Suppressor macrophage (primary cell): ENCODE measurements at regions not wholly inside any gene's neighbourhood (a gene's known extent, or its start where the extent isn't known, plus 50 kb on each side); places are given as distances from the start of the nearest gene placed in this dataset.

Source experiments
- DNase-seq, 4 experiments: peaks; one replicate each; pipeline ENCODE4 v3.0.0-alpha.2; 2020 to 2022

DNA sequence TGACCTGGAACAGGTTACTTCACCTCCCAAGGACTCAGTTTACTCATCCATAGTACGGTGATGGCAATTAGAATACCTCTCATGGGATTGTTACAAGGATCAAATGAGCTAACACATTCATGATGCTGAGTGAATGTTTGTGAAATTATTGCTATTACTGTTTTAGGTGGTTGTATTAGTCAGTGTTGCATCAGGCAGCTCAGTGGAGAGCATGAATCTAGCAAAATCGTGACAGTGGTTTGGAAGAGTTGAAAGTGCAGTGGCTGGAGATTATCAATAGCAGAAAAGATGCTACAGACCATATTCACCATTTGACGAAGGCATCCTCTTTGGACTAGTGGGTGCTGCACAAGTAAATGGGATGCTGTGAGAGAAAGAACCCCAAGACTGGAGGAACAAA, 50.4 kb upstream of the CTNNBL1 start:
- no peak for DNase-seq

DNA sequence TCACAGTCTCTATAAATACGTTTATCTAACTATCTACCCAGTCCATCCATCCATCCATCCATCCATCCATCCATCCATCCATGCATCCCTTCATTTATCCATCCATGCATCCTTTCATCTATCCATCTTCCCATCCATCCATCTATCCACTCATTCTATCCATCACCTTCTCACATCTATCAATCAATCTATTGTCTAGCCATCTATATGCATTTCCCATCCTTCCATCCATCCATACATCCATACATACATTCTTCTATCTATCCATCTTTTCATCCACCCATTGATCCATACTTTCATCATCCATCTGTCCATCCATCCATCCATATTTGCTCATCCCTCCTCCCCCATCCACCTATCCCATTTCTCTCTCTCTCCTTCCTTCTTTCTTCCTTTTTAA, 51.6 kb upstream of the CTNNBL1 start:
- DNase-seq: no peak

DNA sequence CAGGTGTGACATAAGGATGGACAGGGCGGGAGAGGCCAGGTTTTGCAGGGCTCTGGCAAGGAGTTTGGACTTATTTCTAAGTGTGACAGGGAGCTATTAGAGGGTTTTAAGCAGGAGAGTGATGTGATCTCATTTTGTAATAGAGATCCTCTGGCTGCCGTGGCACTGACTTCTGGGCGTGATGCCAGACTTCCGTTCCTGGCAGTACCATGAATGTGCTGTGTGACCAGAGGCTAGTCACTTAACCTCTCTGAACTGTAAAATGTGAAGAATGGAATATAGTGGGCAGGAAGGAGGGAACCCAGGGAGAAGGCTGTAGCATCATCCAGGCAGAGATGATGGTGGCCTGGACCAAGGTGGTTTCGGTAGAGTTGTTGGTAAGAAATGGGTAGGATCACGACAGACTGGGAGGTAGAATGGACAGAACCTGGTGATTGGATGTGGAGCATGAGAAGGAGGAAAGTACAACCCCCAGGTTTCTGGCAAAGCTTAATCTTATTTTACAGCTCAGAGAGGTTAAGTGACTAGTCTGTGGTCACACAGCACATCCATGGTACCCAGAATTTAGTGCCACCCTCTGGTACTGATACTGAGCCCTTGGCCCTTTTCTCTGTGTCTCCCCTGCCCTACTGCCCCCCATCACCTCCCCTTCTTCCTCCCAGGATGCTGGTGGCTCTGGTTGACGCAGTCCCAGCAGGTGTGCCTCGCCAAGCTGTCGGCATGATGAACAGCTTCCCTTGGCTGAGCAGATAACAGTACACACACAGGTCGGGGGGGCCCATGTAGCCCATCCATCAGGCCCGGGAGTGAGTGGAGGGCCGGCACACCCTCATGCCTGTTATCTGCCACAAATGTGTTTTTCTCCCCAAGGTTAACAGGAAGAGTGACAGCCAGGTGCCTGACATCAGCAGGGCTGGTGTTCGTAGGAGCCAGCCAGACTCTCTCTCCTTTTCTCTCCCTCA, 52.9 kb upstream of the CTNNBL1 start:
- no peak for DNase-seq

DNA sequence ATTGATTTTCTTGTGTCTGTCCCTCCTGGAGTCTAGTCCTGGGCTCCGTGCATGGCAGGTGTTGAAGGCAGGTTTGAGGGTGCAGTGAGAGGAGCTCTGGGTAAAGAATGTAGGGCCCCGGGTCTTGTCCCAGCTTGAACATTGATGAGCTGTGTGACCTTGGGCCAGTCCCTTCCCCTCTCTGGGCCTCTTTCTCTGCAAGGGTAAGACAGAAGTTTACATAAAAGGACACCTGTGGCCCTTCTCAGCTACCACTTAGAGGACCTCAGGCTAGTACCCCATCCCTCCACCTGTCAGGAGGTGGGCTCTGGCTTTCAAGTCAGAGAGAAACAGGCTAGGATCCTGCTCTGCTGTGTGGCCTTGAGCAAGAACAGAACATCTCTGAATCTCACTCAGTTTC, 55.3 kb upstream of the CTNNBL1 start:
- DNase-seq: no peak

DNA sequence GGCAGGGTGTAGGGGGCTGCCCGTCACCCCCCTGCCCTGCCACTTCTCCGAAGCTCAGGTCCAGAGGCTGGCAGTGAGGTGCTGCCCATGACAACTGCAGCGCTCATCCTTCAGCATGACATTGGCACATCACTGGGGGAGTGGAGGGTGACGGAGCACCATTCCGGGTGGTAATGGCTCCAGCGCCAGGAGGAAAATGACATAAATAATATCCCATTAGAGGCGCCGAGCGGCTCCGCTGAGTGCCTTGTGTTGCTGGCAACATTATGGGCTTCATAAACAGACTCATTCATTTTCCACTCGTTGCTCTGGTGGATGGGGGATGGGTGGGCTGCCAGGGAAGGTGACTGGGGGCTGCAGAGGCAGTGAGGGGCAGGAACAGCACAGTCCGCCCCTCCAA, 56.9 kb upstream of the CTNNBL1 start:
- no peak for DNase-seq

DNA sequence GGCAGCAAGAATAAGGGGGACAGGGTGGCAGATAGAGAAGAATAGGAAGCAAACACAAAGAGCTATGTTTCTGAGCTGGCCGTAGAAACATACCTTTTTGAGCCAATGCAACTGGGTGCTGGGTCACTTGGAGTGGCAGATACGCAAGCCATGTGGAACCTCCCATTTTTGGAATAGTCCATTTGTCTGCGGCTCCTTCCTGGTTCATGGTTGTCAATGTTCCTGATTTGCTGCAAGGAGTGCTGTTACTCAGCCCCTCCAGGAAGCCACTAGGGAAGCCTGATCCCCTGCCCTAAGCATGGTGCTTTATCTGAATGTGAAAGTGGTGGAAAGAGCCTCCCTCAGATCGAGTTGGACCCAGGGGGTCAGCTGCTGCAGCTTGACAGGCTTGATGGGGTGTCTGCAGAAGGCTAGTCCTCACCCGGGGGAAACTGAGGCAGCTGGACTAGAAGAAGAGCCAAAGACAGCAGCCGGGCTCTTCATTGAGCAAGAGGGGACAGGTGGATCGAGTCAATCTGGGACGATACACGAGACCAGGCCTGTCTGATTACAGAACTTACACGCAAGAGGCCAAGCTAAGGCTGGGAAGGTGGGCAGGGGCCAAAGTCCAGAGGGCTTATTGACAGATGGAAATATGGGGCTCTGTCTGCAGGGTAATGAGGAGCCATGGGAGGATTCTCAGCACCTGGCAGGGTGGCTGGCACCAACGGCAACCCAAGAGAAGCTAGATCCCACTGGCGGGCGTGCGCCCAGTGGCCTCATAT, 57.4 kb upstream of the CTNNBL1 start:
- no peak for DNase-seq

DNA sequence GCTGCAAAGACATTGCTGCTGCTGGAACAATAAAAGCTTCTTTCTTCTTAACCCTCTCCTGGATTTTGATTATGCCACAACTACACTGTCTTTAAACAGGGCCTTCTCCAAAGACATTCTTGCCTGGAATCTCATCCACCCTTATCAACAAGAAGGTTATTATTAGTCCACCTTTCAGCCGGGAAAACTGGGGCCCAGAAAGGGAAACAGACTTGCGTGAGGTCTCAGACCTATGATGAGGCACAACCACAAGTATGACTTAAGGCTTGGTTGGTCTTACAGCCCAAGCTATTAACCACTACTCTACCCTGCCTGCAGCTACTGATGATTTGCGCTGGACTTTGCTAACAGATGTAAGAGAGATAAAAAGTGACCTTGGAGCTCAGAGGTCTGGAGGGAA, 62.8 kb upstream of the CTNNBL1 start:
- DNase-seq: no peak

DNA sequence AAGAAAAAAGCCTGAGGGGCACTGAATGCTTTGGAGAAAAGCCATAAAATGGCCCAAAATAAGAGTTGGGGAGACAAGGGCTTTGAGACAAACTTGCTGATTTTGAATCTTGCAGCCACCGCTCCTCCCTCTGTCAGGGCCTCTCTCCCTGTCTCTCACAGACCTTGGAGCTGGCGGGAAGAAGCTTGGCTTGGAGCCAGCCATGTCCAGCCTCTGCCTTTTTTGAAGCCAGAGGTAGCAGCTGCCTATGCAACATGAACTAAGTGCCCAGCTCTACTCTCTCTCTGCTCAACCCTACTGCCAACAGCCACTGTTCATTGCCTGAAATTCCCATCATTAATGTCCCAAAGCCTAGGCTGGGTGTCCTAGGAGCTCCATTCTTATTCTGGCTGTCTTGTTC, 63.7 kb upstream of the CTNNBL1 start:
- DNase-seq: no peak

DNA sequence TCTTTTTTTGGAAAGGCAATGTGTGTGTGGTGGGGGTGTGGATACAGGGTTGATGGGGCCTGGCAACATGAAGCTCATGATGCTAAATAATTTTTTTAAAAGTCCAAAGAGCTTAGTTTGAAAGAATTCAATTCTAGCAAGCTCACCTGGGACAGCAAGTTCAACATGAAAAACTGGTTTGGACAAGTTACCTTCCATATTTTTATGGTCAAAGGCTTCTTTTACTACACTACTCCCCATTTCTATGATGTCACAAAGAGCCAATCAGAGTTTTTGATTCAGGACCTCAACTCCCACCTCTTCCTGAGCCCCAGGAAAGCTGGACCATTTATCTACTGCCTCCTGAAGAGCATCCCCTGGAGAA, 66.1 kb upstream of the CTNNBL1 start:
- no peak for DNase-seq

DNA sequence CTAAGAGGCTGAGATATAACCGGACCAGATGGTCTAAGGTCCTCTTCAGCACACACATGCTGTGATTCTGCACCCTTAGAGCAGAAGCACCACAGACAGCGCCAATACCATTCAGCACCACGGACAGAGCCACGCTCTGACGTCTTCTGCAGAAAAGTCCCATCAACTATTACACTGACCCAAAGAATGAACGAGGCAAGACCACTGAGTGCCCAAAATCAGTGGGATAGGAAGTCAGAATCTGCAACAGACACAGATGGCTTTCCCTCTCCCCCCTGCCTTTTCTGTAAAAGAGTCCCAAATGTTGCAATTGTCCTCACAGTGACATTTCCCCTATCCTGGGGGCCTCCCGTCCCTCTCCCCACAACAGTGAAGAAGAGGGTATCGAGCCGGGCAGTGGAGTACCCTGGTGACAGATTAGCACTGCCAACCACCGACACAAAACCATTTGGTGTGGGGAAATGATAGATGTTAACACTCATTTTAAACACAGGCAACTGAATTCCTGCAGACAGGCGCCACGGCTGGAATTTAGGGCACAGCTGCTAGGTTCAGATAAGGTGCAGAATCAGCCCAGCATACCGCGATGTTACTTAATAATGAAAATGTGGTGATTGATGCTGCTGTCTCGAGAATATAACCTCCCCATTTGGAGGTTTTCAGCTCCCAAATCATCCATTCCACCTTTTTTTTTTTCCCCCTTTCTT, 66.6 kb upstream of the CTNNBL1 start:
- peak; percentile 48 to 72 (median 64) for DNase-seq

DNA sequence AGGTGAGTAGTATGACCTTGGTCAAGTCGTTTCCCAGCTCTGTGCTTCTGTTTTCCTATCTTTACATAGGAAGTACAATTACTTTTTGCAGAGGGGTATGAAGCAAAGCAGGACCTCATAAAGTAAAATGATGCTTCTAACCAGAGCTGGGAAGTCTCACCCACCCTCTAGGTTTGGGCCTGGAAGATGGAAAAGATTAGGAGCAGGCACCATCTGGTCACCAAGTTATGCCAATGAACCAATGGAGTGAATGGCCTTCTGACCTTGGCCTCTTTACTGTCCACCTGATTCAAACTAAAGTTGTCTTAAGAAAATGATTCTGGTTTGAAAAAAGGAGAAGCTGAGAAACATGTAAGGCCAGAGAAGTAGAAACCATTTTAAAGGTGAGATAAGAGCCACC, 68.9 kb upstream of the CTNNBL1 start:
- no peak for DNase-seq

DNA sequence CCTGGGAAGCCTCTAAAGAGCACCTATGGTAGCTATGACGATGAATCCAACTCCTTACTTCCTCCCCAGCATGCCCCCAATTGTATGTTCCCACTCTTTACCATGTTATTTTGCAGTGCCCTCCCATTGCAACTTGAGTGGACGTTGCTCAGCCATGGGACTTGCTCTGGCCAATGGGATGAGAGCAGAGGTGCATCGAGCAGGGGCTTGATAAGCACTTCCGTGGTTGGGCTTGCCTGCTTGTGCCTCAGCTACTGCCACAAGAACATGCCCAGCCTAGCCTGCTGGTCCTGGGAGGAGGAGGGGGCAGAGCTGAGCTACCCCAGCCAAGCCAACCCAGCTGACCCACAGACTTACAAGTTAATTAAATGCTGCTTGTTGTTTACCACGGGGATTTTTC, 71.1 kb upstream of the CTNNBL1 start:
- no peak for DNase-seq

DNA sequence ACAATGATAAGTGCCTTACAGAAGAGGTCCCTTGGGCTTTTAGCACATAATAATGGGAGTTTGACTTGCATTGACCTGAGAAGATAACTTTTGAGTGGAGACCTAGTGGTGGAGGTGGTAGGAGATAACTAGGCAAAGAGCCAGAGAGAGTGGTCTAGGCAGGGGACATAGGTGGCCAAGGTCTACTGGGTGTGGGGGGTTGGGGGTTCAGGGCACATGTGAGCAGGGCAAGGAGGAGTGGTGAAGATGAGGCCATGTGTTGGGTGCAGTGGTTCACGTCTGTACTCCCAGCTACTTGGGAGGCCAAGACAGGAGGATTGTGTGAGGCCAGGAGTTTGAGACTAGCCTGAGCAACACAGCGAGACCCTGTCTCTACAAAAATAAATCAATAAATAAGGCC, 74.3 kb upstream of the CTNNBL1 start:
- no peak for DNase-seq

DNA sequence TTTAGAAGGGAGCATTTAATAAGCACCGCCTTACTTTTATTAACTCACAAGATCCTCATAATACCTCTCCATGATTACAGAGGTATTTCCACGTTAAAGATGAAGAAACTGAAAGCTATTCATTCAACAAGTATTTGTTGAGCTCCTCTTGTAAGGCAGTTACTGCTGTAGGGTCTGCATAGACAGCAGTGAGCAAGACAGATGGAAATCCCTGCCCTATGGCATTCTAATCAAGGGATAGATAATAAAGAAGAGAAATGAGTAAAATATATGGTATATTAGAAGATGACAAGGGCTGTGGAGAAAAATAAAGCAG, 77.8 kb upstream of the CTNNBL1 start:
- DNase-seq: no peak

DNA sequence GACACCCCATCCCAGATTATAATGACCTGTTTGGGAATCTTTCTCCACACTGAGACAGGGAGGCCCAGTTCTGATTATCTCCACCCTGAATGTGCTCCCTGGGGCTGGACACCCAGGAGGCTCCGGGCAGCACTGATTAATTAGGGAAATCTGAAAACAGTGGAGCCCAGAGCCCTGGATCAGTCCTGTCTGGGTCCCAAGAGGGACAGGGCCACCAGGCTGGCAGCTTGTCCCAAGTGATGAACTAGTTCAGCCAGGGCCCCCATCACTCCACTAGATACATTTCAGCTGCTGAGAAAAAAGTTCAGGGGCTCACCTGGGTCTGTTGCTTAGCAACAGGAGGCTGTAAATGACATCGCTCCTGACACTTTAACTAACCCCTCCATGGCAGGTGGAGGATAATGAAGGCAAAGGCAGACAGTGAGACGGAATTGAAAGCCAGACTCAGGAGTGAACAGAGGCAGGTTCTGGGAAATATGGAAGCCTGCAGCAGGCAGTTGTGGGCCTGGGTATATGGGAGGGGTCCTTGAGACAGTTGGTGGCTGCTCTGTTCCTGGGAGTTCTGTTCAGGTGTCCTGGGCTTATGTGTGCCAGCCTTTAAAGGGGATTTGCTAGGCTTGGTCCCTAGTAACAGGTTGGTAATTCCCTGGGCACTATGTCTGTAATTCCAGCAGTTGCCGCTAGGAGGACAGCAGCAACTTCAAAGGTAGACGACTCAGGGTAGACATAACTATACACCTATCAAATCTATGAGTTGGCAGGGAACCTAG, 78.3 kb upstream of the CTNNBL1 start:
- DNase-seq: peak; percentile 7 to 74 (median 30)

DNA sequence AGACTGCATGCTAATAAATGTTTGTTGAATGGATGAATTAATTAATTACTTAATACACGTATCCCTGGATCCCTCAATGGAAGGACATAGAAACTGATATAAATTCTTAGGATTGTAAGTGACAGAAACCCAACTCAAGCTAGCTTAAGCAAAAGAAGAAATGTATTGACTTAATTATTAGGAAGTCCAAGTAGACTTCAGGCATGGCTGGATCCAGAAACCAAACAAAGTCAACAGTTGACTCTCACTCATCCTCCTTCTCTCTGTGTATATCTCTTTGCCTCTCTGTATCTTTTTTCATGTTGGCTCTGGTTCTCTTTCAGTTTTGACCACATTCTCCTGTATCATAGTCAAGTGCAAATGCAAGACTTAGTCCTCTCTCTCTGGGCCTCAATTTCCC, 82.0 kb upstream of the CTNNBL1 start:
- DNase-seq: no peak

DNA sequence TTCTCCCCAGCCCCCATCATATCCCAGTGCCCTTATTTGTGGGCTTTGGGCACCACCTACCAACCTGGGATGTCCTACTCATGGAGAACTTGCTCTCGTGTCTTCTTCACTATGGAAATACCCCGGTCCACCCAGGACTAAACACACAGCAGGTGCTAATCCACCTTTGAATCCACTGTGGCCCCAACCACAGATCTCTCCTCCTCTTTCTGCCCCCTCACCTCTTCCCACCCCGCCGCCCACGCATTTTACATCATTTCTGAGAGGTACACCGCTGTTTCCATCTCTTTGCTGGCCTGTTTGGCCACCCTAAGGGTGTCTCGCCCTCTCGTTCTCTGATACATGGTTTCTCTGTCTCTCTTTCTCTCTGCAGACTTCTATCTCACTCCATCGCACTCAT, 82.5 kb upstream of the CTNNBL1 start:
- no peak for DNase-seq

DNA sequence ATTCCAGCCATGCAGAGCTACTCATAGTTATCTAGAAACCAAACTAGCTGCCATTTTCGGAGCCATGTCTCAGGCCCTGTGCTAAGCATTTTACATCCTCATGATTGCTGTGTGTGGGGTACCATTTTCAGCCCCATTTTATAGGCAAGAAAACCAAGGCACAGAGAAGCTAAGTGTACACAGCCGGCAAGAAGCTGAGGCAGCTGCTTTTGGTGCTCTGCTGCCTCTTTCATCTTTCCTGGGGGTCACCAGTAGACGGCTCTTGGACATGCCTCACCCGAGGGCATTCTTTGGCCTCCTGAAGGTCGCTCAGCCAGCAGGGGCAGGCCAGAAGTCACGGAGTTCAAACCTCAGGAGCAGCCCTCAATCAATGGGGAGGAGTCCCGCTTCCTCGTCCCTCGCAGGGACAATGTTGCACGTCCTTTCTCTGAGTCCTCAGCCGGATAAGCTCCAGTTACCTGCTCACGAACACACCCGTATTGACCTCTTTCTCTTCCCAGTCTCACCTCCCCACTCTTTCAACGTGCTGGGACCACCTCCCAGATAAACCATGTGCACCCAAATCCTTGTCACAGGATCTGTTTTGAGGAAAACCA, 82.6 kb upstream of the BLCAP start:
- no peak for DNase-seq

DNA sequence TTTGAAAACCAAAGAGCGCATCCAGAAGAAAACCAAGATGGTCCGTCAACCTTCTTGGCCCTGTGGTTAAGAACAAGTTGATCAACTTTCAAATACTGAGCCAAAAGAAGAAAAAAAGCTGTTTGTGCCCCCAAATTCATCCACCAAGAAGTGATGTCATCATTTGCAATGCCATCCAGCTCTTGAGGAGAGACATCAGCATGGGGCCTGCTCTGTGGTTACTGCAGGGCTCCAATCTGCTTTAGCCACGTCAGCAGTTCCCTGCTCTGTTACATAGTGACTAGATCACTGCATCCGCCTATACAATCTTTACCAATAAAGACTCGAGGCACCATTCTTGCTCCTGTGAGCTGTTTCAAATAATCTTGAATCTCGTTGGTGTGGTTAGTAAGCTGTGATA, 75.0 kb upstream of the BLCAP start:
- no peak for DNase-seq

DNA sequence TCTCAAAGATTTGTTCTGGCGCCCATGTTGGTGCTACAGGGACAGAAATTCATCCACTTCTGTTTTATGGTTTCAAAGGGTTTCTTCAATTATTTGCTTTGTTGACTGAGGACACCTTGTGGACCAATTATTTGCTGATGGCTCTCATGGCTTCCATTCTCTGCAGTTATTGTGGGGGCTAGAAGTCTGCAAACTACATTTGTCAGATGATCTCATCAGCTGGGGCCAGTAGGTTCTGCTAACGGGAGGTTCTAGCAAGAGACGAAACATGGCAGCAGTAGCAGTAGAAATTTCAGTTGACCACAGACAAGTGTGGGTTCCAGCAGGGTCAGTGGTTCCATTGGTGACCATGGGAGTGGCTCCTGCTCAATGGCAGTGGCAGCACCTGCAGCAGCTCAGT, 72.8 kb upstream of the BLCAP start:
- no peak for DNase-seq

DNA sequence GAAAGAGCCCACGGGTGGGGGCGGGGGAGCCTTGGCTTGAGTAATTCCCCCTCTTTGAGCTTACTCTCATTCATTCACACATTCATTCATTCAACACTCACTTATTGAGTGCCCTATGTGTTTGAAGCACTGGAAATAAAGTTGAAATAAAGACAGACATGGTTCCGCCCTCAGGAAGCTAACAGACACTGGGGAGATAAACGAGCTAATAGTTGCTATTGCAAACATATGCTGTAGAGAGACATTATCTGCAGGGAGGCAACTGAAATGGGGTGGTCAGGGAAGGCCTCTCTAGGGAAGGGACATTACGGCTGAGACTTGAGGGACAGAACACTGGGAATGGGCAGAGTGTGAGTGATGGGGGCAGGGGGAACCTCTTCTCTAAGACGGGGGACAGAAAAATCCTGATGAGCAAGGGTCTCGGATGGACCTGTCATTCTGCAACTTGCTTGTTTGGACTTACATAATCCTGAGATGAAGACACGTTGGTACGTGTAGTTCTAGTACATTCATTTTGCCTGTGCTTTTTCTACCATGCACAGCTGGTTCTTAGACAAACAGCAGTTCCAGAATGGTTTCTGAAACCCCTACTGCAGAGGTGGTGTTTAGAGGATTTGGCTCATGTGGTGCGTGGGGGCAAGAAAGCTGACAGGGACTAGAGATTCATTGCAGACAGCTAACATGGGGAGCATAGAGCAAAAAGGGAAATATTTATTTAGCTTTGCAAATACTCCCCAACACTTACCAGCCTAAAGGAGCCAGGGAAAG, 71.1 kb upstream of the BLCAP start:
- DNase-seq: no peak

DNA sequence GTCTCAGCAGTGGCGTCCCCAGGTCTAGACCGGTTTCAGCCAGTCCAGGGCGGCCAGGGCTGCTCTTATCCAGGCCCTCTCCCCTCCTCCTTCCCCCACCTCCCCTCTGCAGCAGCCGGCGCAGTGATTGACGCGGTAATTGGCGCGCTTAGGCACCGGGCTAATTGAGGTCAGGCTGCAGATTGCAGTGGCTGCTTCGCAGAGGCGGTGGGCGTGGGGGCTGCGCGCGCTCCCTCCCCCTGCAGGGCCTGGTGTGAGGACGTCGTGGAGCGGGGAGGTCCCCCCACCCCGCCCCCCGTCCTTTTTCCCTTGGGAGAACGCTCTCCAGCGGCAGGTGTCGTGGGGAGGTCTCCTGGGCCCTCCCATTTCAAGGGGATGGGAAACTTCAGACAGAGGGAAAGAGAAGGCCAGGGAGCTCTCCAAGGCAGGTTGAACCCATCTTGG, 70.4 kb upstream of the BLCAP start:
- no peak for DNase-seq
